NB4 (cell line): ENCODE measurements at regions not wholly inside any gene's neighbourhood (a gene's known extent, or its start where the extent isn't known, plus 50 kb on each side); places are given as distances from the start of the nearest gene placed in this dataset.

Experiments used
- CTCF ChIP-seq: IDR thresholded peaks from one replicate; pipeline ENCODE4 v1.5.1; 2012; ENCODE audit warnings: low read depth, low read length
- MAX ChIP-seq: IDR thresholded peaks from 2 replicates; pipeline ENCODE4 v1.6.1; 2011; ENCODE audit warnings: low read depth, low read length
- MYC ChIP-seq: IDR thresholded peaks from 2 replicates; pipeline ENCODE4 v1.6.1; 2011; ENCODE audit warnings: low read depth, low read length
- POLR2A ChIP-seq: IDR thresholded peaks from 2 replicates; pipeline ENCODE4 v1.6.1; 2011; ENCODE audit warnings: mild to moderate bottlenecking; ENCODE audit not compliant: insufficient read length; ENCODE audit errors: extremely low read depth

- TF ChIP-seq CTCF (no peak), POLR2A (no peak), MAX (no peak), MYC (no peak)
Observed at GRCh38 chr16:79302731-79303130, 297.8 kb downstream of the MAF start.
